HL-60 (cell line): ENCODE measurements at regions not wholly inside any gene's neighbourhood (a gene's known extent, or its start where the extent isn't known, plus 50 kb on each side); places are given as distances from the start of the nearest gene placed in this dataset.

Source experiments
- DNase-seq, 2 experiments: peaks; one replicate each; pipeline ENCODE4 v3.0.0-alpha.2; 2010 to 2020; ENCODE audit warnings: low read depth in 1 of 2, low spot score in 1 of 2
- H3K27ac ChIP-seq: fragments of 250-450 bp; sonication (Bioruptor Pico); replicated peaks from 2 replicates; pipeline ENCODE4 v1.5.1; 2020; ENCODE audit warnings: mild to moderate bottlenecking, moderate library complexity
- H3K27me3 ChIP-seq: fragments of 250-450 bp; sonication (Bioruptor Pico); 2 replicates; pipeline ENCODE4 v1.5.1; 2021; ENCODE audit warnings: mild to moderate bottlenecking, moderate library complexity; ENCODE audit not compliant: insufficient read depth, poor library complexity, severe bottlenecking
- H3K4me3 ChIP-seq: replicated peaks from 2 replicates; pipeline ENCODE4 v1.5.1; 2011; ENCODE audit warnings: mild to moderate bottlenecking, control low read depth, low read length; ENCODE audit not compliant: insufficient read depth
- GABPA ChIP-seq: IDR thresholded peaks from 2 replicates; pipeline ENCODE4 v1.6.1; 2012; ENCODE audit warnings: low read depth
- POLR2AphosphoS5 ChIP-seq: IDR thresholded peaks from 2 replicates; pipeline ENCODE4 v1.6.1; 2012; ENCODE audit warnings: low read depth
- SPI1 ChIP-seq: IDR thresholded peaks from 2 replicates; pipeline ENCODE4 v1.6.1; 2012; ENCODE audit warnings: low read depth, mild to moderate bottlenecking, borderline replicate concordance
- TF ChIP-seq, protein P1 (sequence below): IDR thresholded peaks from 2 replicates; pipeline ENCODE4 v1.6.1; 2012; ENCODE audit warnings: low read depth; ENCODE audit not compliant: insufficient replicate concordance
- TF ChIP-seq, protein P2 (sequence below): IDR thresholded peaks from one replicate; pipeline ENCODE4 v1.5.1; 2011; ENCODE audit warnings: low read length, control low read depth, inconsistent platforms; ENCODE audit not compliant: insufficient read depth

DNA sequence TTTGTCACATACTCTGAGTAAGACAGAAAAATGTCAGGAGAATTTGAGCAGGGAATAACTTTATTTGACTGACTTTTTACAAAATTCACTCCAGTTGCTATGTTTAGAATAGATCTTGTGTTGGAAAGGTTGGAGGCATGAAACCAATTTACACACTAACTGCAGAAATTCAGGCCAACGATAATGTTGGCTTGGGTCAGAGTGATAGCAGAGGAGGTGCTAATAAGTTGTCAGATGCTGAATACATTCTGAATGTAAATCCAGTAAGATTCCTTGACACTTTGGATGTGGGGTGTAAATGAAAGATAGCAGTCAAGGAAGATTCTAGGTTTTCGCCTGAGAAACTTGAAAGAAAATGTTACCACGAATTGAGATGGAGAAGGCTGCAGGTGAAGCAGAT is 502.5 kb upstream of the GHITM start:
- no peak for DNase-seq
- Histone ChIP-seq H3K27ac (no peak overlapping the region), H3K4me3 (no peak overlapping the region), H3K27me3 (no peaks in the 10 kb centered on the region)
- TF ChIP-seq, protein P1, sequence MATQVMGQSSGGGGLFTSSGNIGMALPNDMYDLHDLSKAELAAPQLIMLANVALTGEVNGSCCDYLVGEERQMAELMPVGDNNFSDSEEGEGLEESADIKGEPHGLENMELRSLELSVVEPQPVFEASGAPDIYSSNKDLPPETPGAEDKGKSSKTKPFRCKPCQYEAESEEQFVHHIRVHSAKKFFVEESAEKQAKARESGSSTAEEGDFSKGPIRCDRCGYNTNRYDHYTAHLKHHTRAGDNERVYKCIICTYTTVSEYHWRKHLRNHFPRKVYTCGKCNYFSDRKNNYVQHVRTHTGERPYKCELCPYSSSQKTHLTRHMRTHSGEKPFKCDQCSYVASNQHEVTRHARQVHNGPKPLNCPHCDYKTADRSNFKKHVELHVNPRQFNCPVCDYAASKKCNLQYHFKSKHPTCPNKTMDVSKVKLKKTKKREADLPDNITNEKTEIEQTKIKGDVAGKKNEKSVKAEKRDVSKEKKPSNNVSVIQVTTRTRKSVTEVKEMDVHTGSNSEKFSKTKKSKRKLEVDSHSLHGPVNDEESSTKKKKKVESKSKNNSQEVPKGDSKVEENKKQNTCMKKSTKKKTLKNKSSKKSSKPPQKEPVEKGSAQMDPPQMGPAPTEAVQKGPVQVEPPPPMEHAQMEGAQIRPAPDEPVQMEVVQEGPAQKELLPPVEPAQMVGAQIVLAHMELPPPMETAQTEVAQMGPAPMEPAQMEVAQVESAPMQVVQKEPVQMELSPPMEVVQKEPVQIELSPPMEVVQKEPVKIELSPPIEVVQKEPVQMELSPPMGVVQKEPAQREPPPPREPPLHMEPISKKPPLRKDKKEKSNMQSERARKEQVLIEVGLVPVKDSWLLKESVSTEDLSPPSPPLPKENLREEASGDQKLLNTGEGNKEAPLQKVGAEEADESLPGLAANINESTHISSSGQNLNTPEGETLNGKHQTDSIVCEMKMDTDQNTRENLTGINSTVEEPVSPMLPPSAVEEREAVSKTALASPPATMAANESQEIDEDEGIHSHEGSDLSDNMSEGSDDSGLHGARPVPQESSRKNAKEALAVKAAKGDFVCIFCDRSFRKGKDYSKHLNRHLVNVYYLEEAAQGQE, result no peak
- TF ChIP-seq, protein P2, sequence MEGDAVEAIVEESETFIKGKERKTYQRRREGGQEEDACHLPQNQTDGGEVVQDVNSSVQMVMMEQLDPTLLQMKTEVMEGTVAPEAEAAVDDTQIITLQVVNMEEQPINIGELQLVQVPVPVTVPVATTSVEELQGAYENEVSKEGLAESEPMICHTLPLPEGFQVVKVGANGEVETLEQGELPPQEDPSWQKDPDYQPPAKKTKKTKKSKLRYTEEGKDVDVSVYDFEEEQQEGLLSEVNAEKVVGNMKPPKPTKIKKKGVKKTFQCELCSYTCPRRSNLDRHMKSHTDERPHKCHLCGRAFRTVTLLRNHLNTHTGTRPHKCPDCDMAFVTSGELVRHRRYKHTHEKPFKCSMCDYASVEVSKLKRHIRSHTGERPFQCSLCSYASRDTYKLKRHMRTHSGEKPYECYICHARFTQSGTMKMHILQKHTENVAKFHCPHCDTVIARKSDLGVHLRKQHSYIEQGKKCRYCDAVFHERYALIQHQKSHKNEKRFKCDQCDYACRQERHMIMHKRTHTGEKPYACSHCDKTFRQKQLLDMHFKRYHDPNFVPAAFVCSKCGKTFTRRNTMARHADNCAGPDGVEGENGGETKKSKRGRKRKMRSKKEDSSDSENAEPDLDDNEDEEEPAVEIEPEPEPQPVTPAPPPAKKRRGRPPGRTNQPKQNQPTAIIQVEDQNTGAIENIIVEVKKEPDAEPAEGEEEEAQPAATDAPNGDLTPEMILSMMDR, result no peak
- TF ChIP-seq POLR2AphosphoS5, result no peak
- TF ChIP-seq GABPA, result no peak
- TF ChIP-seq SPI1, result no peak

DNA sequence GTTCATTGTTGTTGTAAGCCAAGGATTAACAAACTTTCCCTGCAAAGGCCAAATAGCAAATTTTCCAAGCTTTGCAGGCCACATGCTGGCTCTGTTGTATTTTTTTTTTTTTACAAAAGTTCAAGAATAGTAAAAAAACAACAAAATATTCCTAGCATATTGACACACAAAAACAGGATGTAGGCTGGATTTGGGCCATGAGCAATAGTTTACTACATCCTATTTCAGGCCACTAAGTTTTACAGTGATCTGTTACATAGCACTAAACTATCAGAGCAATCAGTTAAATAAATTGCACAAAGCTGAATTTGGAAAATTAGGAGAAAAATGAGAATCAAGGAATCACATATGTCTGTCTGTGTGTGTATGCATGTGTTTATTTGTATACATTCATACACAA is 491.8 kb upstream of the GHITM start:
- TF ChIP-seq SPI1 (no peak), POLR2AphosphoS5 (no peak), GABPA (no peak)
- TF ChIP-seq, protein P2, result no peak
- TF ChIP-seq, protein P1, result no peak
- H3K27ac ChIP-seq, result no peak overlapping the region
- no peaks in the 10 kb centered on the region for H3K27me3 ChIP-seq
- DNase-seq, result no peak
- no peak overlapping the region for H3K4me3 ChIP-seq

DNA sequence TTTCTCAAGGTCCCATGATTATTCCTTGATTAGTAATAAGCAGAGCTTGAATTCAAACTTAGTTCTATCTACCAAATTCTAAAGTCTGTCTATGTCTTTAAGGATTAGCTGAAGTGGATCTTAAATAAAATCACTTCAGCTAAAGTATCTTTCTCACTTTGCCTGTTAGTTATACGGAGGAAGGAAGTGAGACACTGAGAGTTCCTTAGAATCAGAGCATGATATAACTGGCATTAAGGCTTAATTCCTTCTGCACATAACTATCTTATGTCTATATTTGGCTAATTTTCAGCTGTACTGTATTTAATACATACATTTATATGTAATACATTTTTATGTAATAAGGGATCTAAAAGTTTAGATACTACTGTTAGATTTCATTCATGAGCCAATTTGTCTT is 491.1 kb upstream of the GHITM start:
- no peak for TF ChIP-seq GABPA
- DNase-seq, result no peak
- H3K27ac ChIP-seq, result no peak overlapping the region

DNA sequence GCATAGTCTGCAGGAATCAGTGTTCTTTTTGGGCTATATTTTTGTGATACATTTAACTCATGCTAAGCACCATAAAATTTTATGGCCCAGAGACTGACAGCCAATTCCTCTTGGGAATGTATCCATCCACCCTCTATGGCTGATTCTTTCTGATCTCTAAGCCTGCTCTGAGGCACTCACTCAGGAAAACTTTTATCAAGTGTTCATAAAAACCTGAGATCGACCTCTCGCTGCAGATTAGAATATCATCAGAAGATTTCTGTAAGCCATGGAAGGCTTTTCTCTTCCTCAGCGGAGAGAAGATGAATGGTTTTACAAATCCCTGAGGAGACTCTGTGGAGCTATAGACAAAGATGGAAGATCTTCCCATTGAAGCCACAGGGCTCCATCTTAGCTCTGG is 489.8 kb upstream of the GHITM start:
- Histone ChIP-seq H3K27me3 (no peaks in the 10 kb centered on the region), H3K27ac (no peak overlapping the region), H3K4me3 (no peak overlapping the region)
- TF ChIP-seq POLR2AphosphoS5 (no peak), SPI1 (no peak)
- TF ChIP-seq, protein P2, result no peak
- no peak for DNase-seq

More for the DNA sequence above, 491.1 kb upstream of the GHITM start:
- Histone ChIP-seq H3K4me3 (no peak overlapping the region), H3K27me3 (no peaks in the 10 kb centered on the region)
